Ishikawa (cell line): ENCODE measurements at regions not wholly inside any gene's neighbourhood (a gene's known extent, or its start where the extent isn't known, plus 50 kb on each side); places are given as distances from the start of the nearest gene placed in this dataset.

Experiments used
- CEBPB ChIP-seq: IDR thresholded peaks from 2 replicates; pipeline ENCODE4 v1.6.1; 2012
- CREB1 ChIP-seq: IDR thresholded peaks from 2 replicates; pipeline ENCODE4 v1.6.1; 2012; ENCODE audit warnings: low read depth
- EGR1 ChIP-seq: IDR thresholded peaks from 2 replicates; pipeline ENCODE4 v1.6.1; 2012
- EP300 ChIP-seq: IDR thresholded peaks from 2 replicates; pipeline ENCODE4 v1.6.1; 2012; ENCODE audit warnings: borderline replicate concordance
- FOXM1 ChIP-seq: IDR thresholded peaks from 2 replicates; pipeline ENCODE4 v1.6.1; 2012; ENCODE audit warnings: low read depth, borderline replicate concordance
- MAX ChIP-seq: IDR thresholded peaks from 2 replicates; pipeline ENCODE4 v1.6.1; 2012
- NFIC ChIP-seq: IDR thresholded peaks from 2 replicates; pipeline ENCODE4 v1.6.1; 2012
- RAD21 ChIP-seq: IDR thresholded peaks from 2 replicates; pipeline ENCODE4 v1.6.1; 2012; ENCODE audit warnings: low read depth
- REST ChIP-seq: IDR thresholded peaks from 2 replicates; pipeline ENCODE4 v1.6.1; 2012; ENCODE audit warnings: low read depth, mild to moderate bottlenecking
- TAF1 ChIP-seq: IDR thresholded peaks from 2 replicates; pipeline ENCODE4 v1.6.1; 2012; ENCODE audit warnings: low read depth, mild to moderate bottlenecking
- TCF12 ChIP-seq: IDR thresholded peaks from 2 replicates; pipeline ENCODE4 v1.6.1; 2012; ENCODE audit warnings: low read depth
- TEAD4 ChIP-seq: IDR thresholded peaks from 2 replicates; pipeline ENCODE4 v1.6.1; 2012
- USF1 ChIP-seq: IDR thresholded peaks from 2 replicates; pipeline ENCODE4 v1.6.1; 2012
- YY1 ChIP-seq: IDR thresholded peaks from 2 replicates; pipeline ENCODE4 v1.6.1; 2012; ENCODE audit warnings: low read depth
- ZBTB7A ChIP-seq: IDR thresholded peaks from 2 replicates; pipeline ENCODE4 v1.6.1; 2012; ENCODE audit warnings: low read depth

GRCh38 chr9:86669422-86669821 lies 277.9 kb downstream of the GAS1 start:
- TF ChIP-seq MAX (no peak), RAD21 (no peak), TEAD4 (no peak), EP300 (no peak), TCF12 (no peak), CREB1 (no peak), REST (no peak), USF1 (no peak), CEBPB (no peak)

GRCh38 chr9:86668488-86668887 lies 278.8 kb downstream of the GAS1 start:
- TF ChIP-seq FOXM1 (no peak), CEBPB (no peak), EP300 (no peak), TEAD4 (no peak), EGR1 (no peak), MAX (no peak), RAD21 (no peak), REST (no peak), YY1 (no peak), ZBTB7A (no peak), TAF1 (no peak), USF1 (no peak), CREB1 (no peak), NFIC (no peak), TCF12 (no peak)

- no peak for TF ChIP-seq YY1
- no peak for TF ChIP-seq REST
- no peak for TF ChIP-seq EGR1
- no peak for TF ChIP-seq USF1
- TF ChIP-seq NFIC, result no peak
- TF ChIP-seq ZBTB7A, result no peak
Observed at GRCh38 chr9:86667307-86667706, 280.0 kb downstream of the GAS1 start.

GRCh38 chr9:86665416-86665815 lies 281.9 kb downstream of the GAS1 start:
- no peak for TF ChIP-seq EP300
- no peak for TF ChIP-seq CEBPB
- TF ChIP-seq TEAD4, result no peak
- TF ChIP-seq FOXM1, result no peak
- no peak for TF ChIP-seq CREB1
- TF ChIP-seq EGR1, result no peak
- no peak for TF ChIP-seq USF1
- TF ChIP-seq MAX, result no peak
- no peak for TF ChIP-seq ZBTB7A
- TF ChIP-seq TAF1, result no peak
